RWPE2 (cell line): ENCODE measurements at regions not wholly inside any gene's neighbourhood (a gene's known extent, or its start where the extent isn't known, plus 50 kb on each side); places are given as distances from the start of the nearest gene placed in this dataset.
A peak's percentile ranks its signal among the peaks of the same experiment; 100 is the strongest.
"Not testable (repeated sequence)": the region's sequence is repeated elsewhere in the genome, so short reads cannot be mapped to it uniquely, and the experiment has no call there.

Source experiments
- ATAC-seq: fragments of 200-7000 bp; cut with Tn5 transposase; 3 replicates; pipeline ENCODE4 v1.9.1; 2021; ENCODE audit warnings: low read depth
- DNase-seq: peaks from one replicate; pipeline ENCODE4 v3.0.0-alpha.2; 2020; ENCODE audit warnings: low spot score
- H3K27ac ChIP-seq: fragments of 450-650 bp; 2 replicates; pipeline ENCODE4 v1.5.1; 2017; ENCODE audit warnings: mild to moderate bottlenecking; ENCODE audit not compliant: poor library complexity, severe bottlenecking
- H3K27me3 ChIP-seq: fragments of 250-450 bp; sonication (Bioruptor Pico); 2 replicates; pipeline ENCODE4 v1.5.1; 2021; ENCODE audit warnings: mild to moderate bottlenecking, moderate library complexity; ENCODE audit not compliant: insufficient read depth, poor library complexity, severe bottlenecking
- H3K36me3 ChIP-seq: fragments of 250-450 bp; sonication (Bioruptor Pico); 2 replicates; pipeline ENCODE4 v1.5.1; 2020; ENCODE audit warnings: low read depth, mild to moderate bottlenecking, moderate library complexity
- H3K4me1 ChIP-seq: fragments of 250-450 bp; sonication (Bioruptor Pico); 2 replicates; pipeline ENCODE4 v1.5.1; 2021; ENCODE audit warnings: mild to moderate bottlenecking, moderate library complexity; ENCODE audit not compliant: insufficient read depth, poor library complexity, severe bottlenecking
- H3K4me3 ChIP-seq: fragments of 250-450 bp; sonication (Bioruptor Pico); 2 replicates; pipeline ENCODE4 v1.5.1; 2021; ENCODE audit warnings: mild to moderate bottlenecking, moderate library complexity; ENCODE audit not compliant: severe bottlenecking
- H3K9me3 ChIP-seq: fragments of 250-450 bp; sonication (Bioruptor Pico); 2 replicates; pipeline ENCODE4 v1.5.1; 2021; ENCODE audit warnings: mild to moderate bottlenecking, moderate library complexity; ENCODE audit not compliant: severe bottlenecking
- CTCF ChIP-seq: fragments of 450-650 bp; IDR thresholded peaks from one replicate; pipeline ENCODE4 v1.5.1; 2017; ENCODE audit warnings: mild to moderate bottlenecking, moderate library complexity; ENCODE audit not compliant: poor library complexity, severe bottlenecking

GRCh38 chr4:151489462-151490203, 80.7 kb downstream of the FHIP1A start:
- peaks cover 6% of the 10 kb centered on the region for H3K4me1 ChIP-seq
- no peaks in the 10 kb centered on the region for H3K27me3 ChIP-seq
- ATAC-seq (no peak), DNase-seq (no peak)
- no peak for TF ChIP-seq CTCF
- peaks cover 6% of the 10 kb centered on the region; the same call in 1 of the 2 replicates for H3K36me3 ChIP-seq
- no peak overlapping the region for H3K27ac ChIP-seq
- H3K4me3 ChIP-seq, result no peak overlapping the region
- H3K9me3 ChIP-seq, result peaks cover 2% of the 10 kb centered on the region

GRCh38 chr4:151495612-151496011, 86.6 kb downstream of the FHIP1A start:
- not testable (repeated sequence) for ATAC-seq, H3K27me3 ChIP-seq, H3K36me3 ChIP-seq, H3K4me1 ChIP-seq, H3K9me3 ChIP-seq, H3K4me3 ChIP-seq, DNase-seq, H3K27ac ChIP-seq

GRCh38 chr4:151511548-151511947, 102.6 kb downstream of the FHIP1A start:
- H3K27ac ChIP-seq, ATAC-seq, DNase-seq, H3K9me3 ChIP-seq, H3K4me1 ChIP-seq, H3K27me3 ChIP-seq, H3K36me3 ChIP-seq, H3K4me3 ChIP-seq: not testable (repeated sequence)

GRCh38 chr4:151517896-151518295, 108.9 kb downstream of the FHIP1A start:
- H3K4me1 ChIP-seq, result peaks cover 4% of the 10 kb centered on the region
- ATAC-seq, result peak; percentile 55; the same call in 2 of the 3 replicates
- H3K27ac ChIP-seq, result no peak overlapping the region
- TF ChIP-seq CTCF, result no peak
- DNase-seq, result no peak
- peaks cover 3% of the 10 kb centered on the region for H3K27me3 ChIP-seq
- H3K9me3 ChIP-seq, result no peaks in the 10 kb centered on the region
- H3K4me3 ChIP-seq, result no peak overlapping the region
- H3K36me3 ChIP-seq, result no peaks in the 10 kb centered on the region

- Histone ChIP-seq H3K27ac (no peak overlapping the region), H3K4me3 (no peak overlapping the region), H3K36me3 (no peaks in the 10 kb centered on the region), H3K9me3 (no peaks in the 10 kb centered on the region), H3K4me1 (peaks cover 8% of the 10 kb centered on the region), H3K27me3 (peaks cover 3% of the 10 kb centered on the region)
- no peak for TF ChIP-seq CTCF
- no peak for DNase-seq
- ATAC-seq, result no peak
Measured at GRCh38 chr4:151518359-151518758, 109.4 kb downstream of the FHIP1A start.

- peaks cover 16% of the 10 kb centered on the region for H3K4me1 ChIP-seq
- H3K9me3 ChIP-seq, result no peaks in the 10 kb centered on the region
- no peak for DNase-seq
- H3K27ac ChIP-seq, result no peak overlapping the region
- H3K36me3 ChIP-seq, result no peaks in the 10 kb centered on the region
- peaks cover 3% of the 10 kb centered on the region for H3K27me3 ChIP-seq
- no peak overlapping the region for H3K4me3 ChIP-seq
- TF ChIP-seq CTCF, result no peak
- no peak for ATAC-seq
Measured at GRCh38 chr4:151519728-151520415, 110.9 kb downstream of the FHIP1A start.
